GM12878 (cell line): ENCODE measurements at regions not wholly inside any gene's neighbourhood (a gene's known extent, or its start where the extent isn't known, plus 50 kb on each side); places are given as distances from the start of the nearest gene placed in this dataset.
A peak's percentile ranks its signal among the peaks of the same experiment; 100 is the strongest.

Experiments
- ATAC-seq: fragments of 200-7000 bp; cut with Tn5 transposase; 3 replicates; pipeline ENCODE4 v1.9.1; 2020; ENCODE audit warnings: mild to moderate bottlenecking, moderate library complexity
- BruUV-seq: library from RNA; stranded (reverse); fragments of 400-500 nt; replicated peaks from 2 replicates; lab custom pipeline; 2021; lab: Mats Ljungman, UMichigan
- CTCF ChIA-PET: fragments of 300-600 bp; sonication (Branson Sonifier 250); formaldehyde crosslinking; extraction: SDS; loops from one replicate; lab custom pipeline; 2021; ENCODE audit warnings: inconsistent platforms; lab: Yijun Ruan, JAX
- POLR2A ChIA-PET: fragments of 350-600 bp; formaldehyde crosslinking; extraction: SDS; loops from one replicate; lab custom pipeline; 2021; ENCODE audit warnings: inconsistent platforms; lab: Charles Lee
- RAD21 ChIA-PET: fragments of 300-600 bp; sonication (Branson Sonifier 250); formaldehyde crosslinking; loops from one replicate; lab custom pipeline; 2023; ENCODE audit warnings: antibody characterized with exemption; ENCODE audit not compliant: unreplicated experiment; lab: Charles Lee
- SMC1A ChIA-PET: fragments of 300-600 bp; sonication (Branson Sonifier 250); formaldehyde crosslinking; loops from one replicate; lab custom pipeline; 2023; ENCODE audit not compliant: unreplicated experiment, uncharacterized antibody; lab: Charles Lee
- DNase-seq: peaks from one replicate; pipeline ENCODE4 v3.0.0-alpha.2; 2011; ENCODE audit warnings: low read depth, low spot score
- FAIRE-seq: peaks from 3 replicates; lab custom pipeline; 2011; peaks lifted over from hg19 to GRCh38; lab: Jason Lieb, UNC
- H2AFZ ChIP-seq: 2 replicates; pipeline ENCODE4 v1.6.0; 2011; ENCODE audit warnings: low read depth, low read length, control low read depth; ENCODE audit not compliant: control insufficient read depth
- H3K27ac ChIP-seq: 2 replicates; pipeline ENCODE4 v1.5.1; 2011; ENCODE audit warnings: control low read depth; ENCODE audit not compliant: control insufficient read depth, insufficient read depth
- H3K27me3 ChIP-seq, 2 experiments: replicated peaks in 1 of 2; 2 replicates each; pipeline versions ENCODE4 v1.6.0 to v1.6.1; 2011; ENCODE audit warnings: low read length in 1 of 2; ENCODE audit not compliant: control insufficient read depth in 2 of 2, insufficient read depth in 2 of 2
- H3K36me3 ChIP-seq, 2 experiments: 2 replicates each; pipeline ENCODE4 v1.5.1; 2011; ENCODE audit warnings: low read length in 1 of 2; ENCODE audit not compliant: control insufficient read depth in 2 of 2, insufficient read depth in 2 of 2
- H3K4me1 ChIP-seq: 2 replicates; pipeline ENCODE4 v1.6.1; 2011; ENCODE audit warnings: mild to moderate bottlenecking, low read length, moderate library complexity, mixed read lengths; ENCODE audit not compliant: control insufficient read depth, insufficient read depth
- H3K4me2 ChIP-seq: 2 replicates; pipeline ENCODE4 v1.6.0; 2011; ENCODE audit warnings: control low read depth; ENCODE audit not compliant: control insufficient read depth, insufficient read depth
- H3K4me3 ChIP-seq: fragments of 200-600 bp; sonication (generic); 2 replicates; pipeline ENCODE4 v1.5.1; 2016
- H3K79me2 ChIP-seq: 2 replicates; pipeline ENCODE4 v1.6.0; 2011; ENCODE audit warnings: low read length; ENCODE audit not compliant: control insufficient read depth, insufficient read depth
- H3K9ac ChIP-seq: 2 replicates; pipeline ENCODE4 v1.8.0; 2011; ENCODE audit warnings: low read length, control low read depth, mixed read lengths; ENCODE audit not compliant: control insufficient read depth, insufficient read depth
- H3K9me3 ChIP-seq: replicated peaks from 3 replicates; pipeline ENCODE4 v1.5.1; 2011; ENCODE audit warnings: mild to moderate bottlenecking, low read length; ENCODE audit not compliant: control insufficient read depth, insufficient read depth
- H4K20me1 ChIP-seq: 2 replicates; pipeline ENCODE4 v1.6.0; 2011; ENCODE audit not compliant: control insufficient read depth, insufficient read depth
- EED ChIP-seq: sonication (generic); IDR thresholded peaks from 2 replicates; pipeline ENCODE4 v1.6.1; 2016; ENCODE audit warnings: antibody characterized with exemption, low read depth
- EP300 ChIP-seq, 2 experiments: fragments of 150-350 bp in 1 of 2; IDR thresholded peaks; 2 replicates each; pipeline ENCODE4 v1.6.1; 2011 to 2012; ENCODE audit warnings: low read depth in 2 of 2, low read length in 2 of 2, borderline replicate concordance in 1 of 2, improper control_type of control experiment in 1 of 2, inconsistent platforms in 1 of 2; ENCODE audit not compliant: control insufficient read depth in 1 of 2
- ESRRA ChIP-seq: IDR thresholded peaks from 2 replicates; pipeline ENCODE4 v1.6.1; 2012; ENCODE audit warnings: mild to moderate bottlenecking, low read length, improper control_type of control experiment
- ETV6 ChIP-seq, 2 experiments: fragments of 450-650 bp in 1 of 2; IDR thresholded peaks in 1 of 2; conservative IDR thresholded peaks in 1 of 2; 2 replicates each; pipeline ENCODE4 v1.6.1; 2014; ENCODE audit warnings: antibody characterized with exemption in 1 of 2, borderline replicate concordance in 1 of 2, low read depth in 1 of 2, mild to moderate bottlenecking in 1 of 2, moderate library complexity in 1 of 2
- IKZF2 ChIP-seq, 2 experiments: fragments of 450-650 bp; IDR thresholded peaks; 2 replicates each; pipeline ENCODE4 v1.6.1; 2017; ENCODE audit warnings: mild to moderate bottlenecking in 2 of 2, moderate library complexity in 2 of 2
- KLF5 ChIP-seq: fragments of 450-650 bp; IDR thresholded peaks from 2 replicates; pipeline ENCODE4 v1.6.1; 2014; ENCODE audit warnings: mild to moderate bottlenecking; ENCODE audit not compliant: partially characterized antibody
- MTA3 ChIP-seq: IDR thresholded peaks from 2 replicates; pipeline ENCODE4 v1.6.1; 2012; ENCODE audit warnings: low read length, inconsistent platforms, borderline replicate concordance
- PKNOX1 ChIP-seq: fragments of 450-650 bp; IDR thresholded peaks from 2 replicates; pipeline ENCODE4 v1.6.1; 2016; ENCODE audit warnings: mild to moderate bottlenecking
- RAD21 ChIP-seq: IDR thresholded peaks from 2 replicates; pipeline ENCODE4 v1.6.1; 2011; ENCODE audit warnings: mild to moderate bottlenecking, low read depth, low read length, moderate library complexity; ENCODE audit not compliant: insufficient read depth
- RCOR1 ChIP-seq: conservative IDR thresholded peaks from 2 replicates; pipeline ENCODE4 v1.6.1; 2012; ENCODE audit warnings: low read depth, low read length, improper control_type of control experiment
- YY1 ChIP-seq: IDR thresholded peaks from 2 replicates; pipeline ENCODE4 v1.6.1; 2011; ENCODE audit warnings: low read depth, mild to moderate bottlenecking, low read length
- WGBS: methylation state at CpG from one replicate; pipeline ENCODE4 v1.1.6; 2016; ENCODE audit warnings: low lambda C conversion rate; ENCODE audit not compliant: insufficient replicate concordance, insufficient coverage; ENCODE audit errors: missing lambda C conversion rate; 5-methylcytosine and 5-hydroxymethylcytosine counted together
- in situ Hi-C: fragments of 300-500 bp; cut with MboI; formaldehyde crosslinking; loops from 9 replicates; pipeline ENCODE4 v1.14.3; 2018; ENCODE audit warnings: mixed read lengths
- intact Hi-C: fragments of 100-400 bp; cut with micrococcal nuclease; formaldehyde crosslinking; loops from one replicate; pipeline ENCODE4 v1.14.2; 2022; ENCODE audit not compliant: unreplicated experiment
- TF ChIP-seq, protein P1 (sequence below): fragments of 450-650 bp; IDR thresholded peaks from 2 replicates; pipeline ENCODE4 v1.6.1; 2018; ENCODE audit warnings: borderline replicate concordance, mild to moderate bottlenecking; ENCODE audit not compliant: partially characterized antibody
- TF ChIP-seq, protein P2 (sequence below): IDR thresholded peaks from 2 replicates; pipeline ENCODE4 v1.6.1; 2012; ENCODE audit warnings: low read depth, low read length, improper control_type of control experiment
- TF ChIP-seq, protein P3 (sequence below), 3 experiments: IDR thresholded peaks in 2 of 3; conservative IDR thresholded peaks in 1 of 3; 2 replicates each; pipeline ENCODE4 v1.5.1; 2011; ENCODE audit warnings: low read depth in 3 of 3, low read length in 3 of 3, mild to moderate bottlenecking in 3 of 3, control low read depth in 2 of 3, moderate library complexity in 2 of 3, inconsistent platforms in 1 of 3, mixed read lengths in 1 of 3; ENCODE audit not compliant: control insufficient read depth in 2 of 3, insufficient read depth in 1 of 3; ENCODE audit errors: extremely low read depth in 1 of 3

- H4K20me1 ChIP-seq, result no peaks in the 10 kb centered on the region
- RAD21 ChIA-PET, result interaction anchor here (0.8 to 4.5 kb wide), 25 partner anchors 8 to 716 kb away, joined by 3 to 44 read pairs (median 3); partner anchors contain the start of gene GPR174
- POLR2A ChIA-PET, result interaction anchor here (1.0 to 1.5 kb wide), 2 partner anchors 118 to 347 kb away, joined by 3 to 4 read pairs; no protein-coding TSS in a partner anchor
- no peak overlapping the region for H3K4me2 ChIP-seq
- H2AFZ ChIP-seq, result no peak overlapping the region
- H3K27ac ChIP-seq, result no peak overlapping the region
- CTCF ChIA-PET, result interaction anchor here (0.8 to 3.7 kb wide), 19 partner anchors 8 to 715 kb away, joined by 3 to 25 read pairs (median 4); partner anchors contain the start of genes GPR174 and P2RY10
- SMC1A ChIA-PET, result interaction anchor here (0.7 to 4.9 kb wide), 23 partner anchors 12 to 715 kb away, joined by 3 to 36 read pairs (median 3); no protein-coding TSS in a partner anchor
- in situ Hi-C loops (loop anchor here (25.0 kb wide), 1 partner anchor 708 kb away; no protein-coding TSS in a partner anchor), intact Hi-C loops (loop anchor here (1.0 to 5.0 kb wide), 8 partner anchors 11 to 715 kb away; no protein-coding TSS in a partner anchor)
- WGBS, result 0% methylated on average over 4 of the region's 4 CpGs
- no peak overlapping the region for H3K9ac ChIP-seq
- no TSS peak for BruUV-seq
- H3K79me2 ChIP-seq, result no peaks in the 10 kb centered on the region
- no peaks in the 10 kb centered on the region for H3K36me3 ChIP-seq
- H3K27me3 ChIP-seq, result no peaks in the 10 kb centered on the region
- no peaks in the 10 kb centered on the region for H3K9me3 ChIP-seq
- no peak overlapping the region for H3K4me3 ChIP-seq
- H3K4me1 ChIP-seq, result no peaks in the 10 kb centered on the region
- DNase-seq, result peak; percentile 63
- peak; percentile 94 for FAIRE-seq
- peak; percentile 99 for ATAC-seq
- TF ChIP-seq MTA3 (no peak), IKZF2 (IDR thresholded peaks at IDR 0.05) (0 out of 4 replicates have a peak, but pooled peaks of 1 of the 2 experiments have one; percentile 14), EP300 (IDR thresholded peaks at IDR 0.05; ENCODE audit: borderline replicate concordance in 1 of 2, control insufficient read depth in 1 of 2, low read depth in 2 of 2, low read length in 2 of 2) (no peak), KLF5 (no peak), ESRRA (0 out of 2 replicates have a peak, but pooled peaks have one; percentile 18), RCOR1 (no peak), RAD21 (peak; percentile 97), PKNOX1 (no peak; the same call in 1 of the 2 replicates), YY1 (peak; percentile 72), EED (0 out of 2 replicates have a peak, but pooled peaks have one; percentile 28), ETV6 (conservative IDR thresholded peaks at IDR 0.05 in 1 of 2, IDR thresholded peaks at IDR 0.05 in 1 of 2; ENCODE audit: borderline replicate concordance in 1 of 2, low read depth in 1 of 2) (peak in 1 of 2 experiments; percentile 63; a peak in 1 of 4 replicates)
- TF ChIP-seq, protein P1, sequence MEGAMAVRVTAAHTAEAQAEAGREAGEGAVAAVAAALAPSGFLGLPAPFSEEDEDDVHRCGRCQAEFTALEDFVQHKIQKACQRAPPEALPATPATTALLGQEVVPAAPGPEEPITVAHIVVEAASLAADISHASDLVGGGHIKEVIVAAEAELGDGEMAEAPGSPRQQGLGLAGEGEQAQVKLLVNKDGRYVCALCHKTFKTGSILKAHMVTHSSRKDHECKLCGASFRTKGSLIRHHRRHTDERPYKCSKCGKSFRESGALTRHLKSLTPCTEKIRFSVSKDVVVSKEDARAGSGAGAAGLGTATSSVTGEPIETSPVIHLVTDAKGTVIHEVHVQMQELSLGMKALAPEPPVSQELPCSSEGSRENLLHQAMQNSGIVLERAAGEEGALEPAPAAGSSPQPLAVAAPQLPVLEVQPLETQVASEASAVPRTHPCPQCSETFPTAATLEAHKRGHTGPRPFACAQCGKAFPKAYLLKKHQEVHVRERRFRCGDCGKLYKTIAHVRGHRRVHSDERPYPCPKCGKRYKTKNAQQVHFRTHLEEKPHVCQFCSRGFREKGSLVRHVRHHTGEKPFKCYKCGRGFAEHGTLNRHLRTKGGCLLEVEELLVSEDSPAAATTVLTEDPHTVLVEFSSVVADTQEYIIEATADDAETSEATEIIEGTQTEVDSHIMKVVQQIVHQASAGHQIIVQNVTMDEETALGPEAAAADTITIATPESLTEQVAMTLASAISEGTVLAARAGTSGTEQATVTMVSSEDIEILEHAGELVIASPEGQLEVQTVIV, result no peak
- TF ChIP-seq, protein P2, sequence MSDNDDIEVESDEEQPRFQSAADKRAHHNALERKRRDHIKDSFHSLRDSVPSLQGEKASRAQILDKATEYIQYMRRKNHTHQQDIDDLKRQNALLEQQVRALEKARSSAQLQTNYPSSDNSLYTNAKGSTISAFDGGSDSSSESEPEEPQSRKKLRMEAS, result no peak
- TF ChIP-seq, protein P3, sequence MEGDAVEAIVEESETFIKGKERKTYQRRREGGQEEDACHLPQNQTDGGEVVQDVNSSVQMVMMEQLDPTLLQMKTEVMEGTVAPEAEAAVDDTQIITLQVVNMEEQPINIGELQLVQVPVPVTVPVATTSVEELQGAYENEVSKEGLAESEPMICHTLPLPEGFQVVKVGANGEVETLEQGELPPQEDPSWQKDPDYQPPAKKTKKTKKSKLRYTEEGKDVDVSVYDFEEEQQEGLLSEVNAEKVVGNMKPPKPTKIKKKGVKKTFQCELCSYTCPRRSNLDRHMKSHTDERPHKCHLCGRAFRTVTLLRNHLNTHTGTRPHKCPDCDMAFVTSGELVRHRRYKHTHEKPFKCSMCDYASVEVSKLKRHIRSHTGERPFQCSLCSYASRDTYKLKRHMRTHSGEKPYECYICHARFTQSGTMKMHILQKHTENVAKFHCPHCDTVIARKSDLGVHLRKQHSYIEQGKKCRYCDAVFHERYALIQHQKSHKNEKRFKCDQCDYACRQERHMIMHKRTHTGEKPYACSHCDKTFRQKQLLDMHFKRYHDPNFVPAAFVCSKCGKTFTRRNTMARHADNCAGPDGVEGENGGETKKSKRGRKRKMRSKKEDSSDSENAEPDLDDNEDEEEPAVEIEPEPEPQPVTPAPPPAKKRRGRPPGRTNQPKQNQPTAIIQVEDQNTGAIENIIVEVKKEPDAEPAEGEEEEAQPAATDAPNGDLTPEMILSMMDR (IDR thresholded peaks at IDR 0.05 in 2 of 3, conservative IDR thresholded peaks at IDR 0.05 in 1 of 3; ENCODE audit: control insufficient read depth in 2 of 3, extremely low read depth in 1 of 3, insufficient read depth in 1 of 3, low read depth in 3 of 3, low read length in 3 of 3), result peak; percentile 74 to 91 (median 74); a peak in 5 of 6 replicates
Observed at GRCh38 chrX:79270401-79270800, 96.7 kb downstream of the ITM2A start.
